ENCODE measurements at regions not wholly inside any gene's neighbourhood (a gene's known extent, or its start where the extent isn't known, plus 50 kb on each side); places are given as distances from the start of the nearest gene placed in this dataset.

DNA sequence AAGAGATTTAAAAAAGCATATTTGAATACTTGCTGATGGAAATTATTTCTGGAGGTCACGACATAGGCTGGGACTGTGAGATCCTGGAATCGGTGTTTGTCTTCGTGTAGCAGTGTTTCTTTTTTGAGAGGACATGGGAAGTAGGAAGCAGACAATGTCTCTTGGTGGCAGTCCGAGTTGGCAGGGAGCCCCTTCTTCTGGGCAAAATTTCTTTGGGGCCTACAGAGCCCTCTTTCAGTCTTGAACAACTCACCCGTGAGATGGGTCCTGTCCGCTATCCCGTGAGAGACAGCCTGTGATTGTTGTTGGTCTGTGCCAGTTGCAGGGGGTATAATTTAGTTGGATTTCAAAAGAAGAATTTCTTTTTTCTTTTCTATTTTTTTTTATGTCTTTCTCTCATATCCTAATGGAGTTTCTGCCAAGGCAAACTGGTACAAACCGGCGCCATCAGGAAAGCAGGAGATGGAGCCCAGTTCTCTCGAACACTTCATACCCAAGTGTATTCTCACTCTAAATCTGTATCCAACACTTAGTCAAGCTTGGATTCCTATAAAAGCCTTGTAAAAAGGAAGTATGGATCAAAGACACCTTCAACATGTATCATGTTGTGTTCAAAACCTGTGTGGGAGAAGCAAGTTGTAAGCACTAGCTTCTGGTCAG, 785.1 kb downstream of the MAFB start:
- ATAC-seq, result no peak
- Mint-ChIP-seq H3K4me1 (peaks cover 42% of the 10 kb centered on the region), H3K4me3 (no peak overlapping the region), H3K27ac (no peak overlapping the region), H3K9me3 (peaks cover 4% of the 10 kb centered on the region; the same call in 1 of the 2 replicates), H3K36me3 (no peaks in the 10 kb centered on the region; the same call in 1 of the 2 replicates), H3K27me3 (ENCODE audit: low read depth) (no peaks in the 10 kb centered on the region)
- CTCF ChIA-PET, result interaction anchor here (0.8 kb wide), 1 partner anchor 30 kb away, joined by 3 read pairs; no protein-coding TSS in a partner anchor
- DNase-seq (ENCODE audit: low spot score), result no peak
- TF ChIP-seq ZNF138 (CRISPR knock-in tag; conservative IDR thresholded peaks at IDR 0.05), result no peak
- TF ChIP-seq, protein P1, sequence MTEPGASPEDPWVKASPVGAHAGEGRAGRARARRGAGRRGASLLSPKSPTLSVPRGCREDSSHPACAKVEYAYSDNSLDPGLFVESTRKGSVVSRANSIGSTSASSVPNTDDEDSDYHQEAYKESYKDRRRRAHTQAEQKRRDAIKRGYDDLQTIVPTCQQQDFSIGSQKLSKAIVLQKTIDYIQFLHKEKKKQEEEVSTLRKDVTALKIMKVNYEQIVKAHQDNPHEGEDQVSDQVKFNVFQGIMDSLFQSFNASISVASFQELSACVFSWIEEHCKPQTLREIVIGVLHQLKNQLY (CRISPR knock-in tag; IDR thresholded peaks at IDR 0.05), result no peak
- TF ChIP-seq, protein P2, sequence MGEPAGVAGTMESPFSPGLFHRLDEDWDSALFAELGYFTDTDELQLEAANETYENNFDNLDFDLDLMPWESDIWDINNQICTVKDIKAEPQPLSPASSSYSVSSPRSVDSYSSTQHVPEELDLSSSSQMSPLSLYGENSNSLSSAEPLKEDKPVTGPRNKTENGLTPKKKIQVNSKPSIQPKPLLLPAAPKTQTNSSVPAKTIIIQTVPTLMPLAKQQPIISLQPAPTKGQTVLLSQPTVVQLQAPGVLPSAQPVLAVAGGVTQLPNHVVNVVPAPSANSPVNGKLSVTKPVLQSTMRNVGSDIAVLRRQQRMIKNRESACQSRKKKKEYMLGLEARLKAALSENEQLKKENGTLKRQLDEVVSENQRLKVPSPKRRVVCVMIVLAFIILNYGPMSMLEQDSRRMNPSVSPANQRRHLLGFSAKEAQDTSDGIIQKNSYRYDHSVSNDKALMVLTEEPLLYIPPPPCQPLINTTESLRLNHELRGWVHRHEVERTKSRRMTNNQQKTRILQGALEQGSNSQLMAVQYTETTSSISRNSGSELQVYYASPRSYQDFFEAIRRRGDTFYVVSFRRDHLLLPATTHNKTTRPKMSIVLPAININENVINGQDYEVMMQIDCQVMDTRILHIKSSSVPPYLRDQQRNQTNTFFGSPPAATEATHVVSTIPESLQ (CRISPR knock-in tag; IDR thresholded peaks at IDR 0.05), result no peak
- POLR2A ChIA-PET, result no interaction called here

DNA sequence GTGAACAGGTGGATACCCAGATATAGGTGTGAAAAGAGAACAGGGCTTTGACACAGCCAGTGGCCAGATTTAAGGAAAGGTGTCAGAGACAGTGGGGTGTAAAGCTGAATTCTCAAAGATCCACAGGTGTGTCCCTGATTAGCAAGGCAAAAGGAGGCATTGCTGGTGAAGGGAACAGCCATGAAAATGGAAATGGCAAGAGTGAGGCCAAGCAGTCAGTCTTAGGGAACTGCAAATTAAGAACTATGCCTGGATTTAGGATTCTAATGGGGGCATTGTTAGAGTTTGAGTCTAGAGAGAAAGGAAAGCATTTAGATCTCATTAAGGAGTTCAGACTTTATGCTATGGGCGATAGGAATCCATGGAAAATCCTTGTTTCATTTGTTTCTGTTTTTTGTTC, 789.2 kb downstream of the MAFB start:
- Mint-ChIP-seq H3K36me3 (peaks cover 6% of the 10 kb centered on the region), H3K27ac (peak overlapping the region; percentile 87), H3K27me3 (ENCODE audit: low read depth) (no peaks in the 10 kb centered on the region), H3K9me3 (peaks cover 12% of the 10 kb centered on the region), H3K4me1 (peaks cover 54% of the 10 kb centered on the region), H3K4me3 (peak overlapping the region; percentile 6; the same call in 1 of the 2 replicates)
- ATAC-seq (peak; percentile 94), DNase-seq (ENCODE audit: low spot score) (no peak)
- POLR2A ChIA-PET, result no interaction called here
- CTCF ChIA-PET, result no interaction called here
- no peak for TF ChIP-seq KAT7 (CRISPR knock-in tag; IDR thresholded peaks at IDR 0.05; ENCODE audit: borderline replicate concordance)
- TF ChIP-seq EMX1 (CRISPR knock-in tag; IDR thresholded peaks at IDR 0.05), result no peak
- no peak for TF ChIP-seq ZNF396 (CRISPR knock-in tag; IDR thresholded peaks at IDR 0.05; ENCODE audit: borderline replicate concordance)
- TF ChIP-seq, protein P3, sequence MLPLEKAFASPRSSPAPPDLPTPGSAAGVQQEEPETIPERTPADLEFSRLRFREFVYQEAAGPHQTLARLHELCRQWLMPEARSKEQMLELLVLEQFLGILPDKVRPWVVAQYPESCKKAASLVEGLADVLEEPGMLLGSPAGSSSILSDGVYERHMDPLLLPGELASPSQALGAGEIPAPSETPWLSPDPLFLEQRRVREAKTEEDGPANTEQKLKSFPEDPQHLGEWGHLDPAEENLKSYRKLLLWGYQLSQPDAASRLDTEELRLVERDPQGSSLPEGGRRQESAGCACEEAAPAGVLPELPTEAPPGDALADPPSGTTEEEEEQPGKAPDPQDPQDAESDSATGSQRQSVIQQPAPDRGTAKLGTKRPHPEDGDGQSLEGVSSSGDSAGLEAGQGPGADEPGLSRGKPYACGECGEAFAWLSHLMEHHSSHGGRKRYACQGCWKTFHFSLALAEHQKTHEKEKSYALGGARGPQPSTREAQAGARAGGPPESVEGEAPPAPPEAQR (CRISPR knock-in tag; IDR thresholded peaks at IDR 0.05), result no peak
- TF ChIP-seq, protein P4, sequence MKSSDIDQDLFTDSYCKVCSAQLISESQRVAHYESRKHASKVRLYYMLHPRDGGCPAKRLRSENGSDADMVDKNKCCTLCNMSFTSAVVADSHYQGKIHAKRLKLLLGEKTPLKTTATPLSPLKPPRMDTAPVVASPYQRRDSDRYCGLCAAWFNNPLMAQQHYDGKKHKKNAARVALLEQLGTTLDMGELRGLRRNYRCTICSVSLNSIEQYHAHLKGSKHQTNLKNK (CRISPR knock-in tag; IDR thresholded peaks at IDR 0.05), result no peak
- TF ChIP-seq TEAD1 (CRISPR knock-in tag; IDR thresholded peaks at IDR 0.05), result peak; percentile 34; the same call in 1 of the 2 replicates
- TF ChIP-seq FOXK1 (CRISPR knock-in tag; IDR thresholded peaks at IDR 0.05), result peak; percentile 53; the same call in 1 of the 2 replicates
- TF ChIP-seq, protein P5, sequence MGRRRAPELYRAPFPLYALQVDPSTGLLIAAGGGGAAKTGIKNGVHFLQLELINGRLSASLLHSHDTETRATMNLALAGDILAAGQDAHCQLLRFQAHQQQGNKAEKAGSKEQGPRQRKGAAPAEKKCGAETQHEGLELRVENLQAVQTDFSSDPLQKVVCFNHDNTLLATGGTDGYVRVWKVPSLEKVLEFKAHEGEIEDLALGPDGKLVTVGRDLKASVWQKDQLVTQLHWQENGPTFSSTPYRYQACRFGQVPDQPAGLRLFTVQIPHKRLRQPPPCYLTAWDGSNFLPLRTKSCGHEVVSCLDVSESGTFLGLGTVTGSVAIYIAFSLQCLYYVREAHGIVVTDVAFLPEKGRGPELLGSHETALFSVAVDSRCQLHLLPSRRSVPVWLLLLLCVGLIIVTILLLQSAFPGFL (CRISPR knock-in tag; IDR thresholded peaks at IDR 0.05; ENCODE audit: borderline replicate concordance), result no peak
- 0 out of 2 replicates have a peak, but pooled peaks have one; percentile 49 for TF ChIP-seq ETV6 (CRISPR knock-in tag; IDR thresholded peaks at IDR 0.05)
- TF ChIP-seq NFATC4 (CRISPR knock-in tag; IDR thresholded peaks at IDR 0.05), result no peak
- TF ChIP-seq HMGA2 (CRISPR knock-in tag; IDR thresholded peaks at IDR 0.05), result no peak
- TF ChIP-seq PRRX2 (CRISPR knock-in tag; IDR thresholded peaks at IDR 0.05), result no peak

DNA sequence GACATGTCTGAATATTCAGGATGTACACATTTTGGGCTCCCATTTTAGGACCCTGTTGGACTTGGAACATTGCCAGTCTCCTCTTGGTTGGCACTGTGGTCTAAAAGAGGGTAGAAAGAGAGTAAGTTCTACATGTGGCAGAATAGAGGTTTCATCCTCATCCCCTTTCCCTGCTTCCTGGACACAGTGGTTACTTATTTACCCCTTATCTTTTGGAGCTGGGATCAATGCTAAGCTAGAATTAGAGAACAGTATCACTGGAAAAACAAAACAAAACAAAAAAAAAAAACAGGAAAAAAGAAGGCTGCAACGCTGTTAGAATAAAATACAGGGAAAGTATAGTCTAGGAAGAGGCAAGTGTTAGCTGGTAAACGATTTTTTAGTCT, 790.6 kb downstream of the MAFB start:
- peaks cover 52% of the 10 kb centered on the region for H3K4me1 Mint-ChIP-seq

More for the DNA sequence above, 790.6 kb downstream of the MAFB start:
- no peak for TF ChIP-seq NFYB (CRISPR knock-in tag; conservative IDR thresholded peaks at IDR 0.05; ENCODE audit: low read depth)
- no peak for TF ChIP-seq TEAD1 (CRISPR knock-in tag; IDR thresholded peaks at IDR 0.05)
- CTCF ChIA-PET, result interaction anchor here (0.7 to 1.1 kb wide), 2 partner anchors 25 to 577 kb away, joined by 3 read pairs; no protein-coding TSS in a partner anchor
- POLR2A ChIA-PET, result no interaction called here
- H3K4me3 Mint-ChIP-seq, result no peak overlapping the region
- peaks cover 7% of the 10 kb centered on the region for H3K36me3 Mint-ChIP-seq
- H3K27me3 Mint-ChIP-seq (ENCODE audit: low read depth), result no peaks in the 10 kb centered on the region
- peaks cover 14% of the 10 kb centered on the region for H3K9me3 Mint-ChIP-seq
- ATAC-seq (no peak), DNase-seq (ENCODE audit: low spot score) (no peak)
- H3K27ac Mint-ChIP-seq, result no peak overlapping the region

All from WTC11 (cell line).